GM23248 (cell line): ENCODE measurements at regions not wholly inside any gene's neighbourhood (a gene's known extent, or its start where the extent isn't known, plus 50 kb on each side); places are given as distances from the start of the nearest gene placed in this dataset.

Source experiments
- DNase-seq: peaks from one replicate; pipeline ENCODE4 v3.0.0-alpha.2; 2015
- H2AFZ ChIP-seq: fragments of 200-600 bp; sonication (generic); 2 replicates; pipeline ENCODE4 v1.6.1; 2016; ENCODE audit warnings: antibody characterized with exemption
- H3F3A ChIP-seq: fragments of 200-600 bp; sonication (generic); 2 replicates; pipeline ENCODE4 v1.6.1; 2016; ENCODE audit warnings: mild to moderate bottlenecking, antibody characterized with exemption, mixed run types; ENCODE audit not compliant: insufficient read depth
- H3K27ac ChIP-seq: fragments of 200-600 bp; sonication (generic); 2 replicates; pipeline ENCODE4 v1.5.1; 2016; ENCODE audit warnings: mild to moderate bottlenecking
- H3K27me3 ChIP-seq: fragments of 200-600 bp; sonication (generic); replicated peaks from 2 replicates; pipeline ENCODE4 v1.6.1; 2016; ENCODE audit warnings: mild to moderate bottlenecking; ENCODE audit not compliant: insufficient read depth
- H3K36me3 ChIP-seq: fragments of 200-600 bp; sonication (generic); 2 replicates; pipeline ENCODE4 v1.6.1; 2016; ENCODE audit warnings: low read depth, mild to moderate bottlenecking
- H3K4me1 ChIP-seq: fragments of 200-600 bp; sonication (generic); 2 replicates; pipeline ENCODE4 v1.6.1; 2016; ENCODE audit warnings: mild to moderate bottlenecking; ENCODE audit not compliant: insufficient read depth
- H3K4me2 ChIP-seq: fragments of 200-600 bp; sonication (generic); one replicate; pipeline ENCODE4 v1.6.1; 2016; ENCODE audit warnings: mild to moderate bottlenecking; ENCODE audit not compliant: unreplicated experiment
- H3K4me3 ChIP-seq: fragments of 200-600 bp; sonication (generic); 2 replicates; pipeline ENCODE4 v1.5.1; 2016; ENCODE audit warnings: mild to moderate bottlenecking
- H3K79me2 ChIP-seq: fragments of 200-600 bp; sonication (generic); 2 replicates; pipeline ENCODE4 v1.6.1; 2016; ENCODE audit warnings: mild to moderate bottlenecking; ENCODE audit not compliant: insufficient read depth
- H3K9ac ChIP-seq: fragments of 200-600 bp; sonication (generic); 2 replicates; pipeline ENCODE4 v1.6.1; 2016; ENCODE audit warnings: mild to moderate bottlenecking
- H3K9me2 ChIP-seq: fragments of 200-600 bp; sonication (generic); 2 replicates; pipeline ENCODE4 v1.6.1; 2016; ENCODE audit warnings: mixed run types, mild to moderate bottlenecking, moderate library complexity; ENCODE audit not compliant: insufficient read depth
- H3K9me3 ChIP-seq: fragments of 200-600 bp; sonication (generic); one replicate; pipeline ENCODE4 v1.6.1; 2017; ENCODE audit warnings: low read depth
- H4K20me1 ChIP-seq: fragments of 200-600 bp; sonication (generic); 2 replicates; pipeline ENCODE4 v1.6.0; 2016; ENCODE audit not compliant: insufficient read depth
- EZH2 ChIP-seq: fragments of 200-600 bp; sonication (generic); IDR thresholded peaks from 2 replicates; pipeline ENCODE4 v1.6.1; 2018; ENCODE audit warnings: antibody characterized with exemption, mild to moderate bottlenecking; ENCODE audit not compliant: insufficient read depth, poor library complexity, severe bottlenecking
- EZH2phosphoT487 ChIP-seq: fragments of 200-600 bp; sonication (generic); IDR thresholded peaks from 2 replicates; pipeline ENCODE4 v1.6.1; 2018; ENCODE audit warnings: antibody characterized with exemption, moderate library complexity, mild to moderate bottlenecking, low read depth; ENCODE audit not compliant: insufficient read depth
- WGBS, 2 experiments: methylation state at CpG; one replicate each; pipeline ENCODE4 v1.1.6; 2015 to 2017; ENCODE audit warnings: low lambda C conversion rate in 2 of 2, low coverage in 1 of 2; ENCODE audit errors: missing lambda C conversion rate in 2 of 2; 5-methylcytosine and 5-hydroxymethylcytosine counted together
- in situ Hi-C: fragments of 300-500 bp; cut with MboI; formaldehyde crosslinking; loops from 2 replicates; pipeline ENCODE4 v1.15.0; 2020

DNA sequence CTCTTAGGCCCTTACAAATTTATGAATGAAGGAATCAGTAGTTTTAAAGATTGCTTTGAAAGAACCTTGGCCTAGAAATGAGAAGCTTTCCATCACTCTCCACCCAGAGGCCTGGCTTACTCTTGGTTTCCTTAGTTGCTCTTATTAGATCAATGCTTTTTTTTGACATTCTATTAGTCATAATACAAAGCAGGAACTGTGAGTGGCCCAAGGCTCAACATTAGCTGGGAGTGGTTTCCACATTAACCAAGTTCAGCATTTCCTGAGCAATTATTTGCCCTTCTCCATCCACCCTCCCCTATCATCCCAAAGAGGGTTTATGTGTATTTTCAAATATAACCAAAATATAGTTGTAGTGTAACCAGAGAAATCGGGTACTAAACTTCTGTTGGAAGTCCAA lies 103.4 kb upstream of the FAM204A start:
- H3K27ac ChIP-seq = no peak overlapping the region
- H3K4me3 ChIP-seq = no peak overlapping the region
- no peaks in the 10 kb centered on the region for H3K4me1 ChIP-seq
- H3K79me2 ChIP-seq = no peaks in the 10 kb centered on the region
- H3K36me3 ChIP-seq = no peaks in the 10 kb centered on the region
- in situ Hi-C loops = no loop called here
- no peak for DNase-seq
- H3K9me3 ChIP-seq = no peaks in the 10 kb centered on the region
- no peaks in the 10 kb centered on the region for H4K20me1 ChIP-seq
- H3K4me2 ChIP-seq = no peak overlapping the region
- H2AFZ ChIP-seq = no peak overlapping the region
- no peaks in the 10 kb centered on the region for H3K9me2 ChIP-seq
- WGBS, 2 experiments = 5 to 19% methylated on average over 1 of the region's 1 CpG
- no peak overlapping the region for H3K9ac ChIP-seq
- no peak for TF ChIP-seq EZH2
- no peak for TF ChIP-seq EZH2phosphoT487
- H3F3A ChIP-seq = no peaks in the 10 kb centered on the region
- 0 out of 2 replicates have a peak, but pooled peaks cover 3% of the 10 kb centered on the region for H3K27me3 ChIP-seq

DNA sequence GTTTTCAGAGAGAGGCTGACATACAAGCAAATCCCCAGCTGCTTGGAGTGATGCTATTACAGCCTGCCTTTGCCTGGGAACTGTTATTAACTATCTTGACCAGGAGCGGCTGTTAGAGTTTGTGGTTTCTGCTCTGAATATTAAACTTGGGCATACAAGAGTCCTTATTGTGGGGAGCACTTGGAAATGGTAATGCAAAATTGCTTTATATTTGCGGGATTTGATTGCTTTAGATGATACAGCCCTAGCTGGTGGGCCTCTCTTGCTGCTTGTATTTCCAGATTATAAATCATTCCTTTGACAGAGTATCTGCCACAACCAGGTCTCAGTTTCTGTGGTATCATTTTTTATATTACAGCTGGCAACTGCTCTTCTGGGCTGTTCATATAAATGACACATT lies 101.9 kb upstream of the FAM204A start:
- no peaks in the 10 kb centered on the region for H3K36me3 ChIP-seq
- H3K9me2 ChIP-seq = no peaks in the 10 kb centered on the region
- H3K9me3 ChIP-seq = no peaks in the 10 kb centered on the region
- H3K4me3 ChIP-seq = no peak overlapping the region
- no peaks in the 10 kb centered on the region for H3K4me1 ChIP-seq
- in situ Hi-C loops = no loop called here
- H3K27me3 ChIP-seq = 0 out of 2 replicates have a peak, but pooled peaks cover 3% of the 10 kb centered on the region
- H2AFZ ChIP-seq = no peak overlapping the region
- H3F3A ChIP-seq = no peaks in the 10 kb centered on the region
- no peaks in the 10 kb centered on the region for H4K20me1 ChIP-seq
- TF ChIP-seq EZH2 (no peak), EZH2phosphoT487 (no peak)
- H3K27ac ChIP-seq = no peak overlapping the region
- no peak for DNase-seq
- H3K79me2 ChIP-seq = no peaks in the 10 kb centered on the region
- WGBS, 2 experiments = 63 to 66% methylated on average over 2 of the region's 2 CpGs
- H3K9ac ChIP-seq = no peak overlapping the region
- H3K4me2 ChIP-seq = no peak overlapping the region

DNA sequence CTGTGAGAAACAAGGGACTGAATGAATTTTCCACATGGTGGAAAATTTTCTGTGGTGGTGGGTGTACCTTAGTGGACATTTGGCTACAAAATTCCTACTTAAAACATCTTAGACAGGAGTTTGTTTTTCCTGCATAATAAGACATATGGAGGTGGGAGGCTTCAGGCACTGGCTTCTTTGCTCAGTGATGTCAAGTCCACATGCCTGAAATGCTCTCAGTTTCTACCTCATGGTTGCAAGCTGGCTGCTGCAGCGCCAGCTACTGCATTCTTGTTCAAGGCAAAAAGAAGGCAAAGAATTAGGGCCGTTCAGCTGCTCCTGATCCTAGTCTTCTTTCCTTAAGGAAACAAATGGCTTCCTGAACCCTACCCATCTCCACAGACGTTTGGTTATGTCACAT lies 99.9 kb upstream of the FAM204A start:
- Histone ChIP-seq H3K4me2 (no peak overlapping the region), H2AFZ (no peak overlapping the region), H4K20me1 (no peaks in the 10 kb centered on the region), H3K79me2 (no peaks in the 10 kb centered on the region), H3K27ac (no peak overlapping the region), H3K27me3 (no peaks in the 10 kb centered on the region), H3F3A (no peaks in the 10 kb centered on the region), H3K36me3 (no peaks in the 10 kb centered on the region), H3K9ac (no peak overlapping the region), H3K4me3 (no peak overlapping the region), H3K9me3 (no peaks in the 10 kb centered on the region), H3K4me1 (no peaks in the 10 kb centered on the region), H3K9me2 (no peaks in the 10 kb centered on the region)
- TF ChIP-seq EZH2phosphoT487 (no peak), EZH2 (no peak)
- 47 to 52% methylated on average over 3 of the region's 3 CpGs for WGBS, 2 experiments
- in situ Hi-C loops = no loop called here
- DNase-seq = no peak

DNA sequence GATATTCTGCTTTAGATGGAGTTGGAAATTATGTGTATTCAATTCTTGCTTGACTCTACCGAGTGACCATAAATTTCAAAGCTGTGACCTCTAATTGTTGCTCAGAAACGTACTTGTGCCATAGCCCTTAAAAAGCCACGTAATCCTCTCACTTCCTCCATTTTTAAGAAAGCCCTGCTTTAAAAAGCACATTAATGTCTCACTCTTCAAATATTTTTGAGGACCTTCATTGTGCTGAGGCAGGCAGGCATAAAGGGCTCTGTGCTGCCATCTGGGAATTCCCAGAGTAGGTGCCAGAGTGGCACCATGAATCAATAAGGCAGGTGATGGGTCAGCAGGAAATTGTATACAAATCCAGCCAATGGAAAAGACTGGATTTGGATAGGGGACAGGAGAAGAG lies 97.7 kb upstream of the FAM204A start:
- in situ Hi-C loops = no loop called here
- WGBS, 2 experiments = 33 to 38% methylated on average over 3 of the region's 3 CpGs
- no peak for TF ChIP-seq EZH2phosphoT487
- TF ChIP-seq EZH2 = no peak

DNA sequence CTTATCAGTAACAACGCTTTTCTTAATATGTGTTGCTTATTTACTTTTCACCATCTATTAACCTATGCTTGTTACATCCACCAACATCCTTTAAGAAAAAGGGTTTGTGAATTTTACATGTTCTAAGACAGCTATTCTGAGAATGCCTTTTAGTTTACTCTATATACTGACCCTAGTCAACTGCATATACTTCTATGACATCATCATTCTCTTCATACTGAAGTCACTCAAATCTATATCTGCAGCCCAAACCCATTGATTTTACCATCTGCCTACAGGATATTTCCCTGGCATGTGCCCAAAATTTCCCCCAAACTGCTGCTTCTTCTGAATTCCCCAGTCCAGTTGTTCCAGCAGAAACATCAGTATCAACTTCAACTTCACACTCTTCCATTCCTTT lies 94.6 kb upstream of the FAM204A start:
- 31 to 32% methylated on average over 1 of the region's 1 CpG for WGBS, 2 experiments
- in situ Hi-C loops = no loop called here
- Histone ChIP-seq H3K4me3 (no peak overlapping the region), H3K4me1 (no peaks in the 10 kb centered on the region), H3K9me2 (no peaks in the 10 kb centered on the region), H3K4me2 (no peak overlapping the region), H3K9ac (no peak overlapping the region), H2AFZ (no peak overlapping the region), H3K79me2 (no peaks in the 10 kb centered on the region), H3K27me3 (no peaks in the 10 kb centered on the region), H3F3A (no peaks in the 10 kb centered on the region), H3K27ac (no peak overlapping the region), H4K20me1 (no peaks in the 10 kb centered on the region), H3K36me3 (no peaks in the 10 kb centered on the region), H3K9me3 (no peaks in the 10 kb centered on the region)
- TF ChIP-seq EZH2phosphoT487 (no peak), EZH2 (no peak)
- no peak for DNase-seq

More for the DNA sequence above, 97.7 kb upstream of the FAM204A start:
- Histone ChIP-seq H3K79me2 (no peaks in the 10 kb centered on the region), H3K9me3 (no peaks in the 10 kb centered on the region), H3K4me3 (no peak overlapping the region), H3K36me3 (no peaks in the 10 kb centered on the region), H3K27ac (no peak overlapping the region), H4K20me1 (no peaks in the 10 kb centered on the region), H3K9me2 (no peaks in the 10 kb centered on the region), H3K9ac (no peak overlapping the region), H3F3A (no peaks in the 10 kb centered on the region), H3K27me3 (no peaks in the 10 kb centered on the region), H3K4me2 (no peak overlapping the region), H3K4me1 (no peaks in the 10 kb centered on the region), H2AFZ (no peak overlapping the region)
- no peak for DNase-seq
